Breast epithelium (tissue), 4 donors: ENCODE measurements at regions not wholly inside any gene's neighbourhood (a gene's known extent, or its start where the extent isn't known, plus 50 kb on each side); places are given as distances from the start of the nearest gene placed in this dataset.

Experiments used
- DNase-seq, 2 donors: peaks; one replicate each; pipeline ENCODE4 v3.0.0-alpha.2; 2019; ENCODE audit warnings: low spot score in 2 of 2
- H3K27ac ChIP-seq, 2 donors: fragments of 200-600 bp; sonication (generic) in 1 of 2; one replicate each; pipeline ENCODE4 v1.5.1; 2016 to 2019; ENCODE audit warnings: mild to moderate bottlenecking in 1 of 2
- H3K27me3 ChIP-seq, 2 donors: fragments of 200-600 bp; sonication (generic) in 1 of 2; one replicate each; pipeline versions ENCODE4 v1.5.1 to v1.6.0; 2017 to 2019; ENCODE audit warnings: control low read depth in 1 of 2, mild to moderate bottlenecking in 1 of 2
- H3K36me3 ChIP-seq: fragments of 200-600 bp; one replicate; pipeline ENCODE4 v1.5.1; 2019
- H3K4me1 ChIP-seq, 2 donors: fragments of 200-600 bp; sonication (generic); one replicate each; pipeline ENCODE4 v1.5.1; 2016 to 2019; ENCODE audit warnings: control low read depth in 1 of 2
- H3K4me3 ChIP-seq, 3 donors: fragments of 200-600 bp; sonication (generic); 1 replicate in 2 of 3; 2 replicates in 1 of 3; pipeline ENCODE4 v1.5.1; 2016 to 2019; ENCODE audit warnings: mild to moderate bottlenecking in 3 of 3, moderate library complexity in 2 of 3
- H3K9me3 ChIP-seq, 2 donors: fragments of 200-600 bp; sonication (generic) in 1 of 2; one replicate each; pipeline ENCODE4 v1.5.1; 2016 to 2019; ENCODE audit warnings: control low read depth in 1 of 2
- CTCF ChIP-seq, 3 donors: fragments of 450-650 bp; IDR thresholded peaks; one replicate each; pipeline ENCODE4 v1.5.1; 2016 to 2017; ENCODE audit warnings: antibody characterized with exemption in 3 of 3, mild to moderate bottlenecking in 3 of 3, moderate library complexity in 3 of 3
- POLR2A ChIP-seq: fragments of 450-650 bp; IDR thresholded peaks from one replicate; pipeline ENCODE4 v1.6.1; 2016; ENCODE audit warnings: antibody characterized with exemption, mild to moderate bottlenecking, moderate library complexity
- POLR2AphosphoS5 ChIP-seq, 3 donors: sonication (generic); formaldehyde crosslinking; IDR thresholded peaks; one replicate each; pipeline ENCODE4 v1.6.1; 2017; ENCODE audit warnings: antibody characterized with exemption in 3 of 3
- intact Hi-C: fragments of 100-400 bp; cut with DNase I; formaldehyde crosslinking; loops from one replicate; pipeline ENCODE4 v1.15.1; 2023; ENCODE audit warnings: low total_unique reads

GRCh38 chr2:166803373-166804000, 84.8 kb upstream of the XIRP2 start:
- Histone ChIP-seq H3K4me3 (no peak overlapping the region), H3K9me3 (no peaks in the 10 kb centered on the region), H3K27me3 (no peaks in the 10 kb centered on the region), H3K4me1 (no peaks in the 10 kb centered on the region), H3K27ac (no peak overlapping the region), H3K36me3 (no peaks in the 10 kb centered on the region)
- intact Hi-C loops: no loop called here
- no peak for TF ChIP-seq POLR2AphosphoS5 (IDR thresholded peaks at IDR 0.05)
- TF ChIP-seq CTCF (IDR thresholded peaks at IDR 0.05): no peak
- no peak for TF ChIP-seq POLR2A
- DNase-seq: no peak

GRCh38 chr2:166802475-166802874, 85.8 kb upstream of the XIRP2 start:
- Histone ChIP-seq H3K9me3 (no peaks in the 10 kb centered on the region), H3K27me3 (no peaks in the 10 kb centered on the region), H3K36me3 (no peaks in the 10 kb centered on the region), H3K4me3 (no peak overlapping the region), H3K27ac (no peak overlapping the region), H3K4me1 (no peaks in the 10 kb centered on the region)
- TF ChIP-seq POLR2AphosphoS5 (IDR thresholded peaks at IDR 0.05) (no peak), POLR2A (no peak), CTCF (IDR thresholded peaks at IDR 0.05) (no peak)
- intact Hi-C loops: no loop called here
- DNase-seq: no peak

GRCh38 chr2:166792808-166793207, 95.5 kb upstream of the XIRP2 start:
- Histone ChIP-seq H3K9me3 (peaks cover 0 to 13% of the 10 kb centered on the region in 2 donors), H3K27ac (no peak overlapping the region), H3K4me3 (no peak overlapping the region), H3K27me3 (no peaks in the 10 kb centered on the region), H3K4me1 (no peaks in the 10 kb centered on the region), H3K36me3 (no peaks in the 10 kb centered on the region)
- intact Hi-C loops: no loop called here
- TF ChIP-seq POLR2A: no peak
- TF ChIP-seq CTCF (IDR thresholded peaks at IDR 0.05): no peak
- no peak for TF ChIP-seq POLR2AphosphoS5 (IDR thresholded peaks at IDR 0.05)
- no peak for DNase-seq

GRCh38 chr2:166786707-166787106, 101.6 kb upstream of the XIRP2 start:
- intact Hi-C loops: no loop called here
- no peak overlapping the region for H3K4me3 ChIP-seq
- DNase-seq: no peak

More at GRCh38 chr2:166786707-166787106, 101.6 kb upstream of the XIRP2 start:
- no peaks in the 10 kb centered on the region for H3K27me3 ChIP-seq
- no peak for TF ChIP-seq CTCF (IDR thresholded peaks at IDR 0.05)
- TF ChIP-seq POLR2AphosphoS5 (IDR thresholded peaks at IDR 0.05): no peak
- no peak for TF ChIP-seq POLR2A
- no peak overlapping the region for H3K27ac ChIP-seq
- peaks cover 0 to 2% of the 10 kb centered on the region in 2 donors for H3K9me3 ChIP-seq
- H3K4me1 ChIP-seq: no peaks in the 10 kb centered on the region
- H3K36me3 ChIP-seq: no peaks in the 10 kb centered on the region
